ENCODE measurements at regions not wholly inside any gene's neighbourhood (a gene's known extent, or its start where the extent isn't known, plus 50 kb on each side); places are given as distances from the start of the nearest gene placed in this dataset.

- no peak for DNase-seq
These were observed 323.5 kb downstream of the VPS13C start for GRCh38 chr15:61736790-61737189.

DNA sequence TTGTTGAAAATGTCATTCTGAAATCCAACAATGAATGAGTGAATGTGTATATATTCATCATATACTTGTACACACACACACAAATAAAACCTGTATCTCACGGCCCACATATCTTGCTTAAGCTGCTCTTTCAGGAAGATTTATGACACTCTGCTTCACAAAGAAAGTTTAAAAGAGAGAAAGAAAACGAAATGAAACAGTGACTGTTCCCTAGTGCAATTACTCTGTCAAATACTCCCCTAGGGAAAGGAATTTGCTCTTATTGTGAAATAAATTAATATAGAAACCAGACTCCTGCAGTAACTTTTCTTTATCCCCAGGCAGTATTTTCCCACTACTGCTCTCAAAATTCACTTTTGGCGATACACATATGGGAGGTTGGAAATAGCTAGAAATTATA, 329.1 kb downstream of the VPS13C start:
- DNase-seq = no peak

GRCh38 chr15:61729646-61730045, 330.6 kb downstream of the VPS13C start:
- DNase-seq = no peak

DNA sequence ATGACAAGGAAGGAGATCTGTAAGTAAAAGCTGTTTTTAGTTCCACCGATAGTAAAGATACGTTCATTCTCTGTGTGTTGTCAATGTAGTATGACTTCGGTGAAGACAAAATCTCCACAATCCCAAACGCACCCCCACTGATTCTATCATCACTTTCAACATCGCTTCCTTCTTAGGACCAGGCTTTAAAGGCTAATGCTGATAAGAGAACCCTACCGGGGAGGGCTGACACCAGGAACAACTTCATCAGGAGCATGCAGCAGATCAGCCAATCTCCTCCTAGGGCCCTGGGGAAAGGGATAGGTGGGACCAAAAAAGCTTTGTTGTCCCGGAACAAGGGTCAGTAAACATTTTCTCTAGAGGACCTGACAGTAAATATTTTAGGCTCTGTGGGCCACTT, 334.1 kb downstream of the VPS13C start:
- no peak for DNase-seq

GRCh38 chr15:61725251-61725650, 335.0 kb downstream of the VPS13C start:
- no peak for DNase-seq

- DNase-seq = no peak
These were observed 335.9 kb downstream of the VPS13C start for GRCh38 chr15:61724251-61724939.

- DNase-seq = no peak
These were observed 338.8 kb downstream of the VPS13C start for GRCh38 chr15:61721418-61721817.

GRCh38 chr15:61720197-61720704, 340.0 kb downstream of the VPS13C start:
- DNase-seq = no peak

- DNase-seq = no peak
These were observed 345.2 kb downstream of the VPS13C start for GRCh38 chr15:61715082-61715481.

- no peak for DNase-seq
These were observed 348.0 kb downstream of the VPS13C start for GRCh38 chr15:61712129-61712759.

GRCh38 chr15:61702224-61703020, 357.8 kb downstream of the VPS13C start:
- DNase-seq = no peak

- DNase-seq = no peak
These were observed 358.8 kb downstream of the VPS13C start for GRCh38 chr15:61701455-61701854.

- no peak for DNase-seq
These were observed 359.4 kb downstream of the VPS13C start for GRCh38 chr15:61700803-61701202.

GRCh38 chr15:61697796-61698195, 362.5 kb downstream of the VPS13C start:
- DNase-seq = no peak

- no peak for DNase-seq
These were observed 371.2 kb downstream of the VPS13C start for GRCh38 chr15:61689067-61689466.

- DNase-seq = no peak
These were observed 372.6 kb downstream of the VPS13C start for GRCh38 chr15:61687651-61688050.

- DNase-seq = no peak
These were observed 373.1 kb downstream of the VPS13C start for GRCh38 chr15:61687124-61687523.

- no peak for DNase-seq
These were observed 374.3 kb downstream of the VPS13C start for GRCh38 chr15:61685971-61686370.

- DNase-seq = no peak
These were observed 374.7 kb downstream of the VPS13C start for GRCh38 chr15:61685534-61685933.

- DNase-seq = no peak
These were observed 375.3 kb downstream of the VPS13C start for GRCh38 chr15:61684749-61685467.

DNA sequence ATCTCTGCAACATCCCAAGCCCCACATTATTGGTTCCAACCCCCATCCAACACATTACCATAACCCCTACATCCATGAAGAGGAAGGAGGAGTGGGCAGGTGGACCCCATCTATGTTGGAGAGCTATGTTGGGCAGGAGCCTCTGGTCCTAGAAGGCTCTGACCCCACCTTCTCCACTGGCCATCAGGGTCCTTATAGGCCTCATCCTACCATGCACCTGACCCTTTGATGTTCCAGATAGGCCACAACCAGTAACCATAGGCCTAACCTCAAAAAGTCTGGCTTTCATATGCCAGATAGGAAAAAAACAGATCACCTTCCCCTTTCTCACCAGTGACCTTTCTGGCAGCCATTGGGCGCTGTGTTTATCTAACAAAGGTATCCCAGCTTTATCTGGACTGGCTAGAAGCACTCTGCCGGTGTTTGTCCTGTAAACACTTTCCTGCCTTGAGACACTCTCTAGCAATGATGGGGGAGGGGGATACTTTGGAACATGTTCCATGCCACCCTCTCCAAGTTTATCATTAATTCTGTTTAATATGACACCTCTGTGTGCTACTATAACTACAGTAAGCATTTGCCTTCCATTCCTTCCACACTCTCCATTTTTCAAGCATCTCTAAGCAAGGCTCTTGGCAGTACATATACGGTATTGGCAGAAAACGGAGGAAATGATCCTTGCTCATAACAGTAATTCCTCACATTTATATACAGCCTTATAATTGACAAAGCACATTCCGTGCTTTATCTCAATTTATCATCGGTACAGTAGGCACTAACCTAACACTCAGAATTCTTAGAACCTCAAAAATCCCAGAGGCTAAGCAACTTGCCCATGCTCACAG, 377.1 kb downstream of the VPS13C start:
- no peak for DNase-seq

- no peak for DNase-seq
These were observed 378.6 kb downstream of the VPS13C start for GRCh38 chr15:61681676-61682075.
